GM19452 (cell line): ENCODE measurements at regions not wholly inside any gene's neighbourhood (a gene's known extent, or its start where the extent isn't known, plus 50 kb on each side); places are given as distances from the start of the nearest gene placed in this dataset.
"Not testable (repeated sequence)": the region's sequence is repeated elsewhere in the genome, so short reads cannot be mapped to it uniquely, and the experiment has no call there.

Source experiments
- ATAC-seq: cut with Tn5 transposase; IDR thresholded peaks from one replicate; pipeline ENCODE4 v1.9.1; 2021; ENCODE audit not compliant: unreplicated experiment

DNA sequence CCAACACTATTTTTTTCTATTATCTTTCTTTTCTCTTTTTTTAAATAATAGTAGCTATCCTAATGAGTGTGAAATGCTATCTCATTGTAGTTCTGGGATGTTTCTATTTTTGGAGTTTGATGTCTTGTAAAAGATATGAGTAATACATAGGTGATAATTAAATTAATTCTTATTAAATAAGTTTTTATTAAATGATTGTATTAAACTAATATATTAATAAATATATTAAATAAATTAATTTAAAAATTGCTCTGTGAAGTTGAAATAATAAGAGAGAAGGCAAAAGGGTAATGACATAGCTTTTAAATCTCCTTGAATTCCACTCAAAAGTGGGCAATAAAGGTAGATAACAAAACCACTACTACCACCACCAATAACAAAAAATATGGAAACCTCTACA is 230.2 kb upstream of the SSTR1 start:
- no peak for ATAC-seq

DNA sequence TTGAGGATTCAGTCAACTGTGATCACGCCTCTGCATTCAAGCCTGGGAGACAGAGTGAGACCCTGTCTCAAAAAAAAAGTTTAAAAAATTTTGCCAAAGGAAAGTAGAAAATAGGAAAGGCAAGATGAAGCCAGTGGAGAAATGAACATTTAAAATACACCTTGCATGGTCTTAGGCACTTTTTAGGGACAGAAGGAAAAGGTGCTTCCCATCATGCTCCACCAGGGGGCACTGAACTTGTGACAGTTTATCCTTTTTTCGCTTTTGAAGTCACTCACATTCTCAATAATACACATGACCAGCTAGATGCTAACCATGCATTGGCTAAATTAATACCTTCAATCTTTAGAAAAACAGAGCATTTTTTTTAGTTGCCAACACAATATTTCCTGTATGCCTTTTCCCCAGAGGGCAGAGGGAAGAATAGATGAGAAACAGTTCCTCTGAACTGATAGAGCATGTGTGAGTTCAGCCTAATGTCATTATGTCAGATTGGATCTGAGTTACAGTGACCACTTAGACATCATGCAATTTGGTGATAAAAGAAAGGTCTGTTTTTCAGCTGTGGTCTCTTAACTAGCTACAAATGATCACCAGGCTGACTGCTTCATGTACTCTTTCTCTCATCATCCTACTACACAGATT is 221.8 kb upstream of the SSTR1 start:
- ATAC-seq, result no peak

DNA sequence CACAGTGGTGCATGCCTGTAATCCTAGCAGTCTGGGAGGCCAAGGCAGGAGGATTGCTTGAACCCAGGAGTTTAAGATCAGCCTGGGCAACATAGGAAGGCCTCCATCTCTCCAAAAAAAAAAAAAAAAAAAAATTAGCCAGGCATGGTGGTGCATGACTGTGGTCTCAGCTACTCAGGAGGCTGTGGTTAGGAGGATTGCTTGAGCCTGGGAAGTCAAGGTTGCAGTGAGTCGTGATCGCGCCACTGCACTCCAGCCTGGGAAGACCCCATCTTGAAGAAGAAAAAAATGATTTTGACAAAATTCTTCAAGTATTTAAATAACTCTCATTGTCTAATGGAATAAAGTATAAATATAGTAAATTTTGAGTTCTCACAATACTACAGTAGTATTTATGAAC is 219.2 kb upstream of the SSTR1 start:
- ATAC-seq, result no peak

DNA sequence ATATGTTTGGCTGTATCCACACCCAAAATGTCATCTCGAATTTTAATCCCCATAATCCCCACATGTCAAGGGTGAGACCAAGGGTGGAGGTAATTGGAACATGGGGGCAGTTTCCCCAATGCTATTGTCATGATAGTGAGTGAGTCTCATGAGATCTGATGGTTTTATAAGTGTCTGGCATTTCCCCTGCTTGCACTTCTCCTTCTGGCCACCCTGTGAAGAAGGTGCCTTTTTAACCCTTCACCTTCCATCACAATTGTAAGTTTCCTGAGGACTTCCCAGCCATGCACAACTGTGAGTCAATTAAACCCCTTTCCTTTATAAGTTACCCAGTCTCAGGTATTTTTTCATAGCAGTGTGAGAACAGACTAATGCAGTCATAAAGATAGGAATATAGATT is 216.7 kb upstream of the SSTR1 start:
- no peak for ATAC-seq

DNA sequence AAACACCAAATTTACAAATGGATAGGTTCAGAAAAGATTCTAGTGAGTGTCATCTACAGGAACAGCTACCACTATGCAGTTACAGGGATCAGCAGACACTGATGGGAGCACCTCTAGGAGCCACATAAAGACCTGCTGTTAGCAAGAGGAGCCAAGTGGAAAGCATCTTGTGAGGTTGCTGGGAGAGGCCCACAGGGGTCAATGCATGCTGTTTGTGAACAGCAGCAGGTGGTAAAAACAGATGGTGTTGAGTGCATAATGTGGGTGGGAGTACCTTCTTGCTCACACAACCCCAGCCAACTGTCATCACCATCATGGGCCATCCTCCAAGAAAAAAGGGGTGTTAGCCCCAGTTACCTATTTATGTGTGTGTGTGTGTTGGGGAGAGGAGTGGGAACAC is 215.2 kb upstream of the SSTR1 start:
- no peak for ATAC-seq

DNA sequence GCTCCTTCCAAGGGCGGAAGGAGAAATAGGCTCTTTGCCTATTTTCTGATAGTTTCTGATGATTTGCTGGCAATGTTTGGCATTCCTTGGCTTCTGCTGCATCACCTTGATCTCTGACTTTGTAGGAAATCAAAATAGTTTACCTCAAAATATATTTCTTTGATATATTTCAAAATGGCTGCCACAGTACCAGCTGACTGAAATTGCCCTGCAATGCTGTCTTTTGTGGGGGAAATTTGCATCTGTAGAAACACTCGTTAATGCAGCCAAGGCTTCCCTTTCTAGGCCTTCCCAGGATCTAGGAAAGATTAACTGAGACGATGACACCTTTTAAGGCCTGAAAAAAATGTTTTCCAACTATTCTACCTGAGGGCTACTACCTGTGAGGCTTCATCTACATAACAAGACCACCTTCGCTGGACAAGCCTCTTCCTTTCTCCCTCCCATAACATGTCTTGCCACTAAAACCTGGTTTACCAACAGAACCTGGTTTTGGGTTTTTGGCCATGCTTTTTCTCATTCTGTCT is 212.8 kb upstream of the SSTR1 start:
- ATAC-seq, result no peak

DNA sequence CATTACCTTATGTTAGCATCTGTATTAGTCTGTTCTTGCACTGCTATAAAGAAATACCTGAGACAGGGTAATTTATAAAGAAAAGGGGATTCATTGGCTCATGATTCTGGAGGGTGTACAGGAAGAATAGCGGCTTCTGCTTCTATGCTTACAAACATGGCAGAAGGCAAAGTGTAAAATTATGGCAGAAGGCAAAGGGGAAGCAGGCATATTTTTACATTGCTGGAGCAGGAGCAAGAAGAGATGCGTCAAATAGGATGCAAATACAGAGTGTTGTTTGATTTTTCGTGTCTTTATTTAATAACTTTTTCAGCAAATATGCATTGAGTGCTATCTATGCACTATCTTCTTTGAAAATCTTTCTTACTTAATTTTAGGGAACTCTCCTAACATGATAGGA is 210.7 kb upstream of the SSTR1 start:
- ATAC-seq, result no peak

DNA sequence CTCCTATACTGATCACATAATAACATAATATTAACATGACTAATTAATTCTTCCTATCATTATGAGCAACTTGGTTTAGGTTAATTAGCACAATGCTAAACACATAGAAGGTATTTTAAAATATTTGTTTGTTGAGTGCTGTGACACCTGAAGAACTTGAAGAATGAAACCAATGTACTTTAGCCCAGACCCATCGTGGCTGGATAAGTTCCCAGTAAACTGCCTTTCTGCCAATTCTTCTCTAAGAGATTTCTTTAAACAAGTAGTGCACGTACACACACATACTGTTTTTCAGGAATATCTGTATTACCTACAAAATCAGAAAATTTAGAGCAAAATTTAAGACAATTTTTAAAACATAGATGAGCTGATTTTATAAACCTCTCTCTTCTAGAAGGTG is 207.4 kb upstream of the SSTR1 start:
- ATAC-seq, result no peak

DNA sequence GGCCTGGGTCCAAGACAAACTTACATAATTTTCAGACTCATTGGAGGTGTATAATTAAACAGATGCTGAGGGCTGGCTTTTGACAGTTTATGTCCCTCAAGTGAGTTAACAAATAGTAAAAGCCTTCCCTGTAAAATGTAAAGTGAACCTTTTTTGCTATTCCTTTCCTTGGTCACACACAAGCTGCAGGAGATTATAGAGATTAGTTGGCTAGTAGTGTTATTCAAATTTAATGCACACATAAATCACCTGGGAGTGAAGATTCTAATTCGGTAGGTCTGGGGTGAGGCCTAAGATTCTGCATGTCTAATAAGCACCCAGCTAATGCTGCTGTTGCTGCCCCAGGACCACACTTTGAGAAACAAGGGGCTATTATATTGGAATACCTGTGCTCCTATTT is 206.2 kb upstream of the SSTR1 start:
- ATAC-seq, result no peak

DNA sequence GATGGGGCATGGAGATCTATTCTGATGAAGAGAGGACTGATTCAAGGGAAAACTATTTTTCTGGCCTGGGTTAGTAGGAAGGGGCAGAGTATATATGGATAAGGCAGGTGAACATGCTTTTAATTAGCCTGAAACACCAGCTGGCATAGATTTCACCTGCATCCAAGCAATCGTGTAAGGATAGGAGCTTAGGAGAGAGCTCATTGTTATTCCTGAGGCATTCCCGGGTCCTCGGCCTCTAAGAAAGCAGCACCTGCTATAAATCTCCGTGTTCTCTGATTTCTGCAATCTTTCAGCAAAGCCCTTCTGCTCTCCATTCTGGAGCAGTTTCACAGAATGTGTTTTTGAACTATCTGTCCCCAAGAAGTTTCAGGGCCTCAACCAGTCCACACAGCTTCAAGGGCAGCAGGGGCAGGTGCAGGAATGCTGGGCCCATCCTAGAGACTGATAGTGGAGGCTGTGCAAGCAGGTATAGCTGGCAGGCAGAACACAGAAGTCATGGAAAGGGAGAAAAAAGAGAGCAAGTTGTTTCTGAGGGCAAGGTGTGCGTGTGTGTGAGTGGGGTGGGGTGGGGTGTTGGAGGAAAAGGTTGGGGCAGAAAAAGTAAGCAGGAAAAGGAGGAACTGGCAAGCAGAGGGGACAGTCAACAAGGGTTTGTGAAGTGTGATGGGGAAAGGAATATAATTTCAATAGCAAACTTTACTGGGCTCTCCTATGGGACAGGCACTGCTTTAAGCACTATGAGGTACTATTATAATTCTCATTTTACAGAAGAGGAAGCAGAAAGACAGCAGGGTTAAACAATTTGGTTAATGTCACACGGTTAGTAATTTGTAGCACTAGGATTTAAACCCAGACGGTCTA is 203.7 kb upstream of the SSTR1 start:
- ATAC-seq, result no peak

DNA sequence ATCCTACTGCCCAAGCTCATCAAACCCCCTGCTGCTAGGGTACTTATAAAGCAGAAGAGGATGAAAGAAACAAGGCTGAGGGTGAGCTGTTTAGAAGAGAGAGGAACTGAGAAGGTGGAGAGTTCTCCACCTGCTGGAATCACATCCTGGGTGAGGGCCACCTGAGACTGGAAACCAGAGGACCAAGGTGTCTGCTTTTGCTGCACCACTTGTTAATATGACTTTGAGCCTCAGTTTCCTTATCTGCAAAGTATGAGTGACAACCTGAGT is 203.2 kb upstream of the SSTR1 start:
- ATAC-seq, result no peak

DNA sequence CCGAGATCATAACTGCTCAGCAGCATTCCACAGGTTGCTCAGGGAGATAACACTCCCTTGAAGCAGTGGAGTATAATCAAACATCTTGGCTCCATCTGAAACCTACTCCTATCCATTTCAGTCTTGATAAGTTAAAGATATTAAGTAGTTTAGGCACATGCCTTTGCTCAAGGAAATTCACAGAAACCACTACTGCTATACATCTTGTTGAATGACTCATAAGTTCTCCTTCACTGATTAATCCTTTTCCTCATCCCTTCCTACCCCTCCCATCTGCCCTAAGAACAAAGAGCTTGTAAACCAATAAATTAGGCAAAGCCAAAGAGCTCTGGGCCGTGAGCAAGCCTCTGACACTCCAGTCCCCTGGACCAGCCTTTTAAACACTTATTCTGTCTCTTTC is 196.5 kb upstream of the SSTR1 start:
- not testable (repeated sequence) for ATAC-seq

DNA sequence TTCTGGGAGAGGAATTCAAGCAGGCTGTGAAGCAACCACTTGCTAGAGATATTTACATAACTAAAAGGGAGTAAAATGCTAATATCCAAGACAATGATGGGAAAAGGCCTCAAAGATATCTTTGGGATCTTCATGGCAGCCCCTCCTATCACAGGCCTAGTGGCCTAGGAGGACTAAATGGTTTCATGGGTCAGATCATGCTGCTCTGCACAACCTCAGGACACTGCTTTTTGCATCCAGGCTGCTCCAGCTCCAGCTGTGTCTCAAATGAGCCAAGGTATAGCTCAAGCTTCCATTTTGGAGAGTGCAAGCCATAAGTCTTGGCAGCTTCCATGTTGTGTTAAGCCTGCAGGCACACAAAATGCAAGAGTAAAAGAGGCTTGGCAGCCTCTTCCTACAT is 195.6 kb upstream of the SSTR1 start:
- ATAC-seq, result no peak

DNA sequence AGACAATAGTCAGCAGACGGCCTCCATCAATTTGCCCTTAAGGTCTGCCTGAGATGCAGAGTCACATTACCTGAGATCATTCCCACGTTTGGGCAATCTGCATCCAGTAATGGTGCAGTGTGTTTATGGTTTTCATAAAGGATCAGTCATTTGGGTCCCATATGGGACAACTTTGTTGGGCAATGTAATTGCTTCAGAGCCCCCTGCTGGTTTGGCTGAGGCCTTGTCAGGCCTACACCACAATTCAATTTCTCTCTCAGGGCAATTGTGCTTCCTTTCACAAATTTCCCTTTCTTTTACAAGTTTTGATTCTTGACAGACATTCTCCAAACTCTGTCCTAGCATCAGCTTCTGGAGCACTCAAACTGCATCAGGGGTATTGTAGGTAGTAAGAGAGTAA is 191.2 kb upstream of the SSTR1 start:
- no peak for ATAC-seq

DNA sequence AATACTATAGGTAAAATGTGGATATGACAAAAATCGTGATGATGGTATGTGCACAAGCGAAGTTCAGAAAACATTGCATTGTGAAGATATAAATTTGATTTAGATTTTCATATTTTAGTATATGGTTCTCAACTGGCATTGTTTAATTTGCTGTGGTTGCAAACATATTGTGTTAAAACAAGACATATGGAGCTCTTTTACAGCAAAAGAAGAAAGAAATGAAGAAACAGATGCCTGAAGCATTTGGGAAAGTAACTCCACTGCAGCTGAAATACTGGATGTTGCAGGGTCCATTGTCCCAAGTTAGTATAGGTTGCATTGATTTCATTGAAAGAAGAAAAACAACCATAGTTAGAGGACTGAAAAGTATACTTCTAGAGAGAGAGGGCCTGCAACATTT is 185.8 kb upstream of the SSTR1 start:
- no peak for ATAC-seq

DNA sequence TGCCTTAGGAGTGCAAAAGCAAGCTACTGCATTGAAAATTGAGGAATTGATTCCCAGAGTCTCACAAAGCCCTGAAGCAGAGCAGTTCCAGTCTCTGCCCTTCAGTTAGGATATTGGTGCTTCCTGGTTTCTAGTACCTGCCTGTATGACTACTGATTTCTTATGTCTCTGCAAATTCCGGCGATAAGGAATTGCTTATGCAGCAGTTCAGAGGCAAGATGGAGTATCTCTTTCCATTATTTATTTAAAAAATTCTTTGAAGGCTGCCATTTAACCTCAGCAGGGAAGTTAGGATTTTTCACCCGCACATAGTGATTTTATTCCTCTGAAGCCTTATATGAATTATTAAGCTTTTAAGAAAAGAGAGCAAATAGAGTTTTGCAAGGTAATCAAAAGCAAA is 184.9 kb upstream of the SSTR1 start:
- no peak for ATAC-seq

DNA sequence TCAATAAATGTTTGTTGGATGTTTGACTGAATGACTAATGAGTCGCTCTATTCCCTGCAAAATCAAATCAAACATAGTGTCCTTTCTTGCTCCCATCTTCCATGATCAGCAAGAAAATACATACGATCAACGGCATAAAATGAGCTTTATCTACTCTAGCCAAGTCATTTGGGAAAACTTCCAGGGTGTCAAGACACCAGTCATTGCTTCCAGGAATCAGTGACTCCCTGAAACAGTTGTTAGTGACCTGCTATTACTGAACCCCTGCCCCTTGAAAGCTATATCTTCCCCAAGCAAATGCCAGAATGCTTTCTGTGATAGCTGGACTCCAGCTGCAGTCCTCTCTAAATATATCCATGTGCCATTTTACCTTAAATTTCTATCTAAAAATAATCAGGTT is 169.5 kb upstream of the SSTR1 start:
- ATAC-seq, result no peak

DNA sequence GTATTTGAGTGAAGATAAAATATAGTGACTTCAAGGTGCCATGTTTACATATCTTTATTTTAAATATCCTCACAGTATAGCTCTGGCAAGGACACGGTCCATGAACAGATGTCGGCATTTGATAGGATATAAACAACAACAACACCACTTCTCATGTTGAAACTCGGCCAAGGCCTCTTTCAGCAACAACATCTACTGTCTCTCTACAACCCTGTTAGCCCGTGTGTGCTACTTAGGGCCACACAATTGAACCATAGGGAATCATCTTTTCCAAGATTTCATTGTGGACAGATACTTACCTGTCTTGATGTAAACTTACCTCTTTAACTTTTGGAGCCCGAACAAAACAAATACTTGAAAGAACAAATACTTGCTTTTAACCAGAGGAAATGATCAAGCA is 168.7 kb upstream of the SSTR1 start:
- ATAC-seq, result no peak

DNA sequence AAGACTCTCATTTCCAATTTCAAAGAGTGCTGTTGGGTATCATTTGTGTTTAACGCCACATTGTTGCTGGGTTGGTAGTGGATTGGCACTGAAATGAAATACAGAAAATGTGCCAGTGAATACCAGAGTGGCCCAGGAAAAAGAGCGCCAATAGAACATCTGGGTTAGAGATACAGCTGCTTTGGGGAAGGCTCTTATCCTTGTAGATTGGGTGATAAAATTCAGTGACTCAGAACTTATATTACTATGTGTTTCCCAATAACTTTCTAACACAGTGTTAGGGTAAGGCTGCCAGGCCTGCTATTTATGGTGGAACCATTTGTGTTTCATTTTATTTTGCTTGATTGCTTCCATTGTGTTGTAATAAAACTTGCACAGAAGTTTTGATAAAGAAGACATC is 168.2 kb upstream of the SSTR1 start:
- no peak for ATAC-seq

DNA sequence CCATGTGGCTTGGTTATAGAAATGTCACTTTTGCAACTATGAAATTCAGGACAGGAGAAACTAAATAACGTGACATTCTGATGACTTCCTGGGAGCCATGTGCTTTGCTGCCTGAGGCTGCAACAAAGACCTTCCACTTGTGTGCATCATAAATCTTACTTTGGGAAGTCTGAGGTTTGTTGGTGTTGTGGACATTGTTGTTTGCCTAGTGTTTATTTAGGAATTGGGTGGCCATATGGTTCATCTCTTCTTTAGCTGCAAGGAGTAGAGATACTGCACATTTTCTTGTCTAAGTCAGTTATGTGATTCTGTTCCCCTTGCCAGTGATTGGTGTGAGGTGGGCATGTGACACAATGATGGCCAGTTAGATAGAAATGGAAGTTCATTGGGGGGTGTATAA is 167.3 kb upstream of the SSTR1 start:
- no peak for ATAC-seq

DNA sequence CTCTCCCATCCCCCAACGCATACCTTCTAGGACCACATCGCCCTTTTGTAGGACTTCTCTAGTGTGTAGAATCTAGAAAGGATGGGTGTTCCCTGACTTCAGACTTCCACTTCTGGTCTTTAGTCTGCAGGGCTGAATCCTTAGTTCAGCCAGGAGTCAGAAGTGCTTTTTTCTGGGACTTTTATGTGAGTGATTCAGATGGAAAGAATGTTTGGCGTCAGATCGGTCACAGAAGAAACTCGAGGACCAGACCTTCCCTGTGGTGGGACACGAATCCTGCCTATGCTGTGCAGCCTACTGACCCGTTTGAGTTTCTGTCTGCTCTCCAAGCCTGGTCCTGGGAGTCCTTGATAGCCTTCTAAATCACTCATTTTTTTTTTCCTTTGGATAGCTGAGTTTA is 165.4 kb upstream of the SSTR1 start:
- ATAC-seq, result no peak

DNA sequence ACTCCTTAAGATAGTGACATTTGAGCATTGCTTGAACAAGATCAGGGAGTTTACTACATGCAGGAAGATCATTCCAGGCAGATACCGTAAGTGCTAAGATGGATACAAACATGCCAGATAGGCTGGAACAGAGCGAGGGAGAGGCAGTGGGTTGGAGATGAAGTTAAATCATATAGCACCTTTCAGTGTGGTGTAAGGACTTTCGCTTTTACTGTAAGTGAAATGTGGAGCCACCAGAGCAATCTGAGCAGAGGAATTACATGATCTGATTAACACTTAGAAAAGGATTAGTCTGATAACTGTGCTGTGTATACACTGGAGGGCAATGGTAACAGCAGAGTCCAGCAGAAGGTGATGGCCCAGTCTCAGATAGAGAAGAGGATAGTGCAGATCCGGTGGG is 163.0 kb upstream of the SSTR1 start:
- ATAC-seq, result no peak

DNA sequence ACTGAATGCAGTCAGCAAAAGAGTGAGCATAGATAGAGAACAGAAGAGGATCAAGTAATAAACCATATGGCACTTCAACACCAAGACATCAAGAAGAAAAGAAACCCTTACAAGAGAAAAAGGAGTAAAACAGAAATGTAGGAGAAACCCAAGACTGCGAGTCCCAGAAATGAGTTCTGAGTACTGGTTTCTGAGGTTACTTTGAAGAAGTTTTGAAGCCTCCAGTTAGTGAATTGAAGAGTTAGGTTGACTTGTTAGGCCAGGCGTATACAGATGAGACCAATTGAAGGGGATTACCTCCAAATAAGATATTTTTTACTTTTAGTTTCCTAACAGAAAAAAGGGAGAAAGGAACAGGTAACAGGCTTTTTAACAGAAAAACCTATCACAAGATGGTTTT is 162.2 kb upstream of the SSTR1 start:
- ATAC-seq, result no peak
